Upper lobe of left lung (tissue), 4 donors: ENCODE measurements at regions not wholly inside any gene's neighbourhood (a gene's known extent, or its start where the extent isn't known, plus 50 kb on each side); places are given as distances from the start of the nearest gene placed in this dataset.

Experiments used
- POLR2A ChIP-seq, 4 donors: fragments of 450-650 bp; IDR thresholded peaks; one replicate each; pipeline ENCODE4 v1.5.1; 2016 to 2017; ENCODE audit warnings: antibody characterized with exemption in 4 of 4, mild to moderate bottlenecking in 2 of 4
- TF ChIP-seq, protein P1 (sequence below), 6 experiments: fragments of 450-650 bp in 4 of 6; fragments of 200-600 bp in 2 of 6; sonication (generic) in 2 of 6; IDR thresholded peaks; one replicate each; pipeline ENCODE4 v1.5.1; 2016 to 2019; ENCODE audit warnings: antibody characterized with exemption in 6 of 6

DNA sequence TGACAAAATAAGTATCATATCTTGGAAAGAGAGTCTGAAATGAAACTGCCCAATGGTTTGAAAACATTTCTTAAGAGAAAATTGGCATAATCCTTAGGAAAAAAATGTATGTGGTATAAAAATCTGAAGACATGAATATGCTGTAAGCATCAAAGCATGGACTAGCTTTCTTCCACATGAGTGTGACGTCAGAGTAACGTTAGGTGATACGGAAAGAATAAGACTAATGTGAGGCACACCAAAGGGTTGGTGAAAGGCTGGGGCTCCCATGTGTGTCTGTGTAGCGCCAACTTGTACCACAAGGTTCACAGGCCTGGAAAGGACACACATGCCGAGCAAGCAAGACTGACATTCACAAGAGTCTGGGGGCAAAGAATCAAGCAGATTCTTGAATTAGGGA, 238.1 kb upstream of the GLI3 start:
- no peak for TF ChIP-seq POLR2A (IDR thresholded peaks at IDR 0.05)
- TF ChIP-seq, protein P1, sequence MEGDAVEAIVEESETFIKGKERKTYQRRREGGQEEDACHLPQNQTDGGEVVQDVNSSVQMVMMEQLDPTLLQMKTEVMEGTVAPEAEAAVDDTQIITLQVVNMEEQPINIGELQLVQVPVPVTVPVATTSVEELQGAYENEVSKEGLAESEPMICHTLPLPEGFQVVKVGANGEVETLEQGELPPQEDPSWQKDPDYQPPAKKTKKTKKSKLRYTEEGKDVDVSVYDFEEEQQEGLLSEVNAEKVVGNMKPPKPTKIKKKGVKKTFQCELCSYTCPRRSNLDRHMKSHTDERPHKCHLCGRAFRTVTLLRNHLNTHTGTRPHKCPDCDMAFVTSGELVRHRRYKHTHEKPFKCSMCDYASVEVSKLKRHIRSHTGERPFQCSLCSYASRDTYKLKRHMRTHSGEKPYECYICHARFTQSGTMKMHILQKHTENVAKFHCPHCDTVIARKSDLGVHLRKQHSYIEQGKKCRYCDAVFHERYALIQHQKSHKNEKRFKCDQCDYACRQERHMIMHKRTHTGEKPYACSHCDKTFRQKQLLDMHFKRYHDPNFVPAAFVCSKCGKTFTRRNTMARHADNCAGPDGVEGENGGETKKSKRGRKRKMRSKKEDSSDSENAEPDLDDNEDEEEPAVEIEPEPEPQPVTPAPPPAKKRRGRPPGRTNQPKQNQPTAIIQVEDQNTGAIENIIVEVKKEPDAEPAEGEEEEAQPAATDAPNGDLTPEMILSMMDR (IDR thresholded peaks at IDR 0.05), result no peak
